Loucy (cell line): ENCODE measurements at regions not wholly inside any gene's neighbourhood (a gene's known extent, or its start where the extent isn't known, plus 50 kb on each side); places are given as distances from the start of the nearest gene placed in this dataset.

Source experiments
- EZH2phosphoT487 ChIP-seq: fragments of 200-600 bp; IDR thresholded peaks from 2 replicates; pipeline ENCODE4 v1.6.1; 2018; ENCODE audit warnings: antibody characterized with exemption, mild to moderate bottlenecking, moderate library complexity, borderline replicate concordance
- TF ChIP-seq, protein P1 (sequence below): fragments of 200-600 bp; sonication (generic); conservative IDR thresholded peaks from 2 replicates; pipeline ENCODE4 v1.5.1; 2014; ENCODE audit warnings: mild to moderate bottlenecking, antibody characterized with exemption, low read length

DNA sequence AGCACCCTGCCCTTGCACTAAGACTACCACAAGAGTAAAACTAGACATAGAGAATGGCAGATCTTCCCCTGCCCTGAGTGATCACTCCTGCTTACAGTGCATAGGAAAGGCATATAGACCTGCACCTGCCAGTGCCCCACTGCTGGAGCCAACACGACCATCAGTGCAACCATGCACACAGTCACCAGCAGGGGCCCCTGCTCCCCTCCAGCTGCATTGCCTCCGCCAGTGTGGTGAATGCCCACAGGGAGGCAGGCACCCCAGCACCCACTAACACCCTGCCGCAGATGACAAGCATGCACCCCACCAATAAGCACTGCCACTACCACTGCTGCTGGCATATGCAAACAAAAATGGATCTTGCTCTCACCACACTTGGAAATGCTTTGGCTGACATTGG, 478.8 kb downstream of the ADCYAP1 start:
- TF ChIP-seq, protein P1, sequence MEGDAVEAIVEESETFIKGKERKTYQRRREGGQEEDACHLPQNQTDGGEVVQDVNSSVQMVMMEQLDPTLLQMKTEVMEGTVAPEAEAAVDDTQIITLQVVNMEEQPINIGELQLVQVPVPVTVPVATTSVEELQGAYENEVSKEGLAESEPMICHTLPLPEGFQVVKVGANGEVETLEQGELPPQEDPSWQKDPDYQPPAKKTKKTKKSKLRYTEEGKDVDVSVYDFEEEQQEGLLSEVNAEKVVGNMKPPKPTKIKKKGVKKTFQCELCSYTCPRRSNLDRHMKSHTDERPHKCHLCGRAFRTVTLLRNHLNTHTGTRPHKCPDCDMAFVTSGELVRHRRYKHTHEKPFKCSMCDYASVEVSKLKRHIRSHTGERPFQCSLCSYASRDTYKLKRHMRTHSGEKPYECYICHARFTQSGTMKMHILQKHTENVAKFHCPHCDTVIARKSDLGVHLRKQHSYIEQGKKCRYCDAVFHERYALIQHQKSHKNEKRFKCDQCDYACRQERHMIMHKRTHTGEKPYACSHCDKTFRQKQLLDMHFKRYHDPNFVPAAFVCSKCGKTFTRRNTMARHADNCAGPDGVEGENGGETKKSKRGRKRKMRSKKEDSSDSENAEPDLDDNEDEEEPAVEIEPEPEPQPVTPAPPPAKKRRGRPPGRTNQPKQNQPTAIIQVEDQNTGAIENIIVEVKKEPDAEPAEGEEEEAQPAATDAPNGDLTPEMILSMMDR, result no peak
- no peak for TF ChIP-seq EZH2phosphoT487
